Left forelimb (tissue), 1 donor: ENCODE measurements at regions not wholly inside any gene's neighbourhood (a gene's known extent, or its start where the extent isn't known, plus 50 kb on each side); places are given as distances from the start of the nearest gene placed in this dataset.

Source experiments
- DNase-seq: peaks from one replicate; pipeline ENCODE4 v3.0.0-alpha.2; 2018; ENCODE audit warnings: low spot score

DNA sequence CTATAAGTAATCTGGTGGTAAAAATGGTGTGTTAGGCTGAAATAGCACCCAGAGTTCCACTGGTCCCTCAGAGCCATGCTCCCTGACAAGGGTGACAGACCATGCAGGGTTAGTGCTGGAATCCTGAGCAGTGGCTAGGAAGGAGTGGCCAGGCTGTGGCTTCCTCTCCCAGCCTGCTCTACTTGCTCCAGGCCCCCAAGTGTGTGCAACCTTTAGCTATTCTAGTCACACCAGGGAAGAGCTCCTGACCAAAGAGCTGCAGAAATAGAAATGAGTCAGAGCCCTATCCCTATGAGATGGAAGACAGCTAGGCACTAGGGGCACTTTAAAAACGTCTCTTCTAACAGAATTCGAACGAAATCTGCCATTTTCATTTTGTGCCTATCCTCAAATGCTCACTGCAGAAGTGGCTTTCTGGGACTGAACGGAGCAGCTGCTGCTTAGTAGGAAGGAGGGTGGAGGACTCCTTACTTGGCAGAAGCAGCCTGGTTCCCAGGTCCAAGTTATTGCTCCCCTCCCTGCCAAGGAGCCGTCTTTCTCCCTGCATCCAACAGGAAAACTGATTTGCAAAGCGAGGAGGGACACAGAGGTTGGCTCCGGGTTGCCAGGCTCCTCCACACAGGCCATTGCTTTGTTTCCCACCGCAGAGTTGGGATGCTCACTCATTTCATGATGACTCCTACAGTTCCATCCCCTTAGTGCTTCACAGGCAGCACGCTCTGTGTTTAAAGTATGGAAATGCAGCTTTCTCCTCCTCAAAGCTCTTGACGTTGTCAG, 754.5 kb downstream of the C6orf118 start:
- DNase-seq = no peak

DNA sequence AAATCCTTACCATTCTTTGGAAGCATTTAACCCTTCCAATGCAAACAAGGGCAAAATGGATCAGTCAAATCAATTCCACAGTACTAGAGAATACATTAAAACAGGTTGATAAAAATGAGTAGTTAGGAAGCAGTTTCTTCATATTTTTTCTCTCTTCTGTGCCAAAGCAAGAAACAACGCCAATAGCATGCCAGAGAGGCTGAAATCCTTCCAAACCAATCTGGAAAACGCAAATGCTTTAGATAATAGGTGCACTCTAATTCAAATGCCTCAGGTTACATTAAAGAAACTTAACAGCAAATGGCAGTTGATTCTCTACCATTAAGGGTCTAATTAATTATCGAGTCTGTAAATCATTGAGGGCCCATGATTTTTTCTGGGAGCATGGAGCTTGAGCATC, 755.2 kb downstream of the C6orf118 start:
- DNase-seq = no peak

DNA sequence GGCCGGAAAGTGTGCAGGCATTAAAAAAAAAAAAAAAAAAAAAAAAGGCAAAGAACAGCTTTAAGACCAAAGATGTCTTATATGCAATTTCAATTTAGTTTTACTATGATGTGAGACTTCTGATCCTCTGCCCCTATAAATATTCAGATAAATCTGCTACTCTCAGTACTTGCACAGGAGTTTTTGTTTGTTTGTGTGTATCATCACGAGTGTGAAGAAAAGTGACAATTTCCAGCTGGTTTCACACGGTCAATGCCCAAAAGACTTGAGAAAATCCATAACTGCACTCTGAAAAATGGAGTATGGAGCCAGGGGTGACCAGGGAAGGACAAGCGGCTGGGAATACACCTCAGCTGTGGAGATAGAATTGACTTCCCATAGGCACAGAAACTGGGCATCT, 757.7 kb downstream of the C6orf118 start:
- DNase-seq = no peak

GRCh38 chr6:164547076-164547475, 762.3 kb downstream of the C6orf118 start:
- DNase-seq = no peak

DNA sequence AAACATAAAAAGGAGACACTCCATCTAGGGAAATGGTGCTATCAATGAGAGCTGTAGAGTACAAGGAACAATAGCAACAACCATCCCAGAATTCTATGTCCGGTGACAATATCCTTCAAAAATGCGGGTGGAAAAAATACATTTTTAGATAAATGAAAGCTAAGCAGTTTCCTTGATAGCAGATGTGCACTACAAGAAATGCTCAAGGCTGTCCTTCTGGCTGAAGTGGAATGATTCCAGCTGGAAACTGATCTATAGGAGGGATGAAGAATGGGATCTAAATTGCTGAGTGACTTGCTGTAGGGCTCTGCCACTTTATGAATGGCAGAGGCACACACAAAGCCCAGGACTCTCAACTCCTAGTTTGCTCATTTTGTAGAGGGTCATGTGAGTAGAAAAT, 763.1 kb downstream of the C6orf118 start:
- no peak for DNase-seq

GRCh38 chr6:164534070-164534766, 775.2 kb downstream of the C6orf118 start:
- no peak for DNase-seq

GRCh38 chr6:164533045-164533362, 776.4 kb downstream of the C6orf118 start:
- DNase-seq = no peak

- DNase-seq = no peak
Measured at GRCh38 chr6:164532198-164533044, 777.0 kb downstream of the C6orf118 start.

DNA sequence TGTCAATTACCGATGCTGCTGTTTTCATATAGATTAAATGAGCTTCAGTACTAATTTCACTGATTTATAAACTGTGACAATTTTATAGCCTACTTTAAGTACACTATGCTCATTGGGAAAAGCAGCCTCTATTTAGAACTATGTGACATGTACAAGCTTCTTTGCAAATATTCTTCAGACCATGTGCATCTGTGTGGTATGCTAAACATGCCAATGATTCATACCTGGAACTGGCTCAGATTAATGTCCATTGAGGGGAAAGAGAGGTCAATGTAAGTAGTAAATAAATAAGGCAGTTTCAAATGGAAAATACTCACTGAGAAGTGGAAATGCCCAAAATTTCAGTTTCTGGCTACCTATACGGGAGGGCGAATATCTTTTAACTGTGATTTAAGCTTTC, 777.7 kb downstream of the C6orf118 start:
- no peak for DNase-seq

DNA sequence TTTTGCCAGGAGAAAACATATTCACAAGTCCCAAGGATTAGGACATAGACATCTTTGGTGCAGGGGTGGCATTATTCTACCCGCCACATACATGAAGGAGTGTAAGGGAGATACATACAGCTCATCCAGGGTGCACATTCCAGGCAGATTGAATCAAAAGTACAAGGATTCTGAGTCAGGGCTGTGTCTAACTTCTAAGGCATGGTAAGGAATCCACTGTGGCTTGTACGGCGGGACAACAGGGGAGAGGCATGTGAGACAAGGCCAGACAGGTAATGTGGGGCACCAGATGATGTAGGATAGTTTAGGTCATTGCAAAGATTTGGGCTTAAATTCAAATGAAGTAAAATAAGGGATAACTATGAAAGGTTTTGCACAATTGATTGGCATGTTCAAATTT, 780.9 kb downstream of the C6orf118 start:
- DNase-seq = no peak

DNA sequence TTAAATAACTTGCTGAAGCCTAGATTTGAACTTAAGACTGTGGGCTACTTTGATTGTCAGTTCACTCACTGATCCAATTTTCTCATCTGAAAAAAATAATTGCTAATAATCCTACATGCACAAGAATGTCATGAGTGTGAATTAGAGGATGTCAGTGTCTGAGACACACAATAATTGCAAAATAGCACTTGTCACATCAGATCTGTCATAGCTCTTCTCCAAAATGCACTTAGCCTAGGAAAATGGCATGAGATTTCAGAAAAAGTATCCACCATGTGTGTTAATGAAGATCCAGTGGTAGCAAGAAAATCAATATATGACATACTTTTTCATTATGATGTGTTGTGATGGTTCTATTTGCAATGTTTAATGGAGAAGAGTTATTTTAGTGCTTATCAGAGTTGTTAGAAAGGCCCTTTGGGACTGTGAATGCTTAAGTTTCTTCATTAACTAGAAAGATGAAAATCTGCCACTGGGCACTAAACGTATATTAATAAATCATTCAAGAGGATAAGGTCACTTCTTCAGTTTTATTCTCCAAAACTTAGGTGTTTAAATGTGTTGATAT, 786.2 kb downstream of the C6orf118 start:
- DNase-seq = no peak

- DNase-seq = no peak
Measured at GRCh38 chr6:164520916-164521315, 788.5 kb downstream of the C6orf118 start.

GRCh38 chr6:164507206-164507940, 802.0 kb downstream of the C6orf118 start:
- DNase-seq = no peak

DNA sequence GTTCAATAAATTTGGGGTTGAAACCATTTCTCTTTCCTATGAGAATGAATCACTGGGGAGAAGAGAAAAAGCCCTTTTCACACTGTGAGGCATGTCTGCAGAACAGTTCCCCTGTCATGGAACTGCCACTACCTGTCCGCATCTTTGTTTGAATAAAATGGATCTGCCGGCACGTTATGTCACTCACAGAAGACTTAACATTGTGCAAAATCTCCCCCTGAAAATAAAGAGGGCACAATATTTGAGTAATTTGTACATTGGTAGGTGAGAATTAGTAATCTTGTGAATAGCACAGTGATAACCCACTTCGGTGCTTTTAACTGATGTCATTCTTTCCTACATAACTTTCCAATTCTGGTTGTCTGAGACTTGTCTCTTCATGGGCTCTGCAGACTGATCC, 804.0 kb downstream of the C6orf118 start:
- no peak for DNase-seq

DNA sequence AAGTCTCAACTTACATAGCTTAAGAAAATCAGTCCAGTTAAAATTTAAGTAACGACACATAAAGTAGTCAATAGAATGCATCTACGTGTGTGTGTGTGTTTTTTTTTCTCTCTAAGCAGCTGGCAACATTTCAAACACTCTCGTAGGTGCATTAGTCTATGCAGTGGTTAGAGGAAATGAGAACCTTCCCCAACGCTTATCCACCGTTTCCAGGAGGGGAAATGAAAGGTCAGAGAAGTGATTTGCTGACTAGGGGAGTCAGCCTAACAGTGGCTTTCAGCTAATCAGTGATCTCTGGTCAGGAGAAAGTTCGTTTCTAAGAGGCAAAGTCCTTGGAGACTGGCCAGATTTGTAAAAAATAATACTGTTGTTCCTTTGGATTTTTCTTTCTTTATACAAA, 806.6 kb downstream of the C6orf118 start:
- no peak for DNase-seq

GRCh38 chr6:164495882-164496495, 813.4 kb downstream of the C6orf118 start:
- no peak for DNase-seq

GRCh38 chr6:164478426-164478825, 831.0 kb downstream of the C6orf118 start:
- no peak for DNase-seq

DNA sequence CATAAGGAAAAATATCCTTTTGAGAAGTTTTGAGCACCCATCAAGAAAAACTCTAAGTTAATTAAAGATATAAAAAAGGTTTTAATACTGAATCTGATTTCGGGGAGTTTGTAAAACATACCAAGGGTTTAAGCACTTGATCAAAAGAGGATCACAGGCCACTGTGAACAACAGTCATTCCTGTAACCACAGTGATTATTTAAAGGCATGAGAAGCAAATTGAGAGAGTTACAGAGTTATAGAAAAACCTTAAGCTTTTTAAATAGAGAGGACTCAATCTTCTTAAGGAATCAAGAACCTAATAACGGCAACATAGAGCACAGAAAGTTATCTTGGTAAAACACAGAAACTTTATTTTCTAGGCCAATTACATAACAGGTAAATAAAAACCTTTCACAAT, 831.6 kb downstream of the C6orf118 start:
- DNase-seq = no peak

- DNase-seq = no peak
Measured at GRCh38 chr6:164477101-164477500, 832.3 kb downstream of the C6orf118 start.

DNA sequence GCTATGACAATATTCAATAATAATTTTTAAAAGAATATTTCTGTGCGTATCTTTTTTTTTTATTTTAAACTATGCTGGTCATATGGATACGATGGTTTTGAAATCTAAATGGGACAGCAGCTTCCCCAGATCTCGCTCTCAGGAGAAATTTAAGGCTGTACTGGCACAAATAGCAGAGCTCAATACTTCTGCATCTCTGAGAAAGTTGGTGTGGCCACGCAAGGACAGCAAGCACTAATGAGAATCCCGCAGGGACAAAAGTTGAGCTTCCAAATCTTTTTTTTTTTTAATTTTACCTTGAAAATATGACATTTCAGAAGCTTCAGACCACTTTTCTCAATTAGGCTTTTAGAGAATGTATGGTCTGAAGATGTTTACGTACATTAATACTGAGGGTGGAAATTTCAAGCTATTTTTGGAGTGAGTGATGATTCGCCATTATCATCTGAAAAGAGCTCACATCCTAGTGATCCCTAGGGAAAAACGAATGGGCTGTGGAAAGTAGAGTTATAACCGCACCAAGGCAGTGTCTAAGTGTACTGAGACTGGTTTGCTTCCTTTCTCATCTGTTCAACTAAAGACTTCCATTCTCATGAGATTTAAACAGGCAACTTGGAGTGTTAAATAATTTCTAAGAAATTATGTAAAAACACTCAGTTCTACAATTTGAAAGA, 840.0 kb downstream of the C6orf118 start:
- no peak for DNase-seq

DNA sequence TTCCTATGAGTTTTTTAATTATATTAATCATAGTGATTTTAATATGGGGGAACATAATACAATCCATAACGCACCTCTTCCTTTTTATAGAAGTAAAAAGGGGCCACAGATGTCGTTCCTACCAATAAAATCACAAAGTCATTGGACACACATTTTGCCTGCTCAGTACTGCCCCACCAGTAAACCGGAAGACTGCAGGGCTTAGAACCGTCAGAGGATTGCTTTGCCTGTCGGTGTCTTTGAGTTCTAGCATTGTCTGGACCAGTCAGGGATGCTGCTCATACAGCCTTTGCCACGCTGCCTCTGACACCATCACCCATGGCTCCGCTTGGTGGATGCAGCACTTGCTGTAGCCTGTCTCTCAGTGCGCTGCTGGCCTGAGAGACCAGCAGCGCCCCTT, 853.6 kb downstream of the C6orf118 start:
- DNase-seq = no peak
